ENCODE measurements at regions not wholly inside any gene's neighbourhood (a gene's known extent, or its start where the extent isn't known, plus 50 kb on each side); places are given as distances from the start of the nearest gene placed in this dataset.

GRCh38 chrX:22664826-22665225, 334.9 kb upstream of the DDX53 start:
- no peak for DNase-seq (ENCODE audit: low spot score)

GRCh38 chrX:22665818-22666217, 333.9 kb upstream of the DDX53 start:
- DNase-seq (ENCODE audit: low spot score) = no peak

- no peak for DNase-seq (ENCODE audit: low spot score)
Observed at GRCh38 chrX:22666441-22666840, 333.3 kb upstream of the DDX53 start.

GRCh38 chrX:22674932-22675331, 324.8 kb upstream of the DDX53 start:
- no peak for DNase-seq (ENCODE audit: low spot score)

DNA sequence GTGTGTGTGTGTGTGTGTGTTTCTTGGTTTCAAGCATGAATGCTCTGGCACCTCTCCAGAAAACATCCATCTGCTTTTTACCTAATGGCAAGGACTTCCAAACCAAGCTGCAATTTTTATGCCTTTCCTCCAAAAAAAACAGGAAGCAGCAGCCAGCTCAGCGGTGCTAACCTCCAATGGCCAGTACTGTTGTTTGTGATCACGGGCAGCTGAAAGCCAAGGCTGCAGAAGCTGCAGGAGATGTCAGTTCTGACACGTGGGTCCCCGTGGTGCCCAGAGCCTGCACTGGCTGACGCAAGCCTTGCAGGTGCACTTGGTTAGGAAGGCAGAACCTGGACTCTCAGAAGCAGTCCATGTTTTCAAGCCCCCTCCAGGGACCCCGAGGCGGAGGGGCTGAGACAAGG, 313.6 kb upstream of the DDX53 start:
- DNase-seq (ENCODE audit: low spot score) = no peak

- DNase-seq (ENCODE audit: low spot score) = no peak
Observed at GRCh38 chrX:22689290-22689689, 310.5 kb upstream of the DDX53 start.

DNA sequence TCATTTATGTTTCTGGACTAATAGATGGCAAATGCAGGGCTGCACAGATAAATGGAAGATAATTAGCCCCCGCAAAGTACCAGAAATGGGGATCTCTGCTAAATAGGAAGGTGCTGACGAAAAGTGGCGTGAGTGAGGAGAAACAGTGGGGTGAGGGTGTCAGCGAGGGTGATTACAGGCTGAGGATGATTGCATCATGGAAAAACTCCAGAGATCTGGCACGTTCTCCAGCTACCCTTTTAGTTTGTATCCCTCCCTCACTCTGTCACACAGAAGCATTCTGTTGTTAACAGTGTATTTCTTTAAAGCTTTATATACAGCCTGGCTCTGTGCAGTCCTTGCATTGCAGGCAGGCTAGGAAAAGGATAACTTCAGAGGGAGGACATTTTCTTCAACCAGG, 309.6 kb upstream of the DDX53 start:
- no peak for DNase-seq (ENCODE audit: low spot score)

DNA sequence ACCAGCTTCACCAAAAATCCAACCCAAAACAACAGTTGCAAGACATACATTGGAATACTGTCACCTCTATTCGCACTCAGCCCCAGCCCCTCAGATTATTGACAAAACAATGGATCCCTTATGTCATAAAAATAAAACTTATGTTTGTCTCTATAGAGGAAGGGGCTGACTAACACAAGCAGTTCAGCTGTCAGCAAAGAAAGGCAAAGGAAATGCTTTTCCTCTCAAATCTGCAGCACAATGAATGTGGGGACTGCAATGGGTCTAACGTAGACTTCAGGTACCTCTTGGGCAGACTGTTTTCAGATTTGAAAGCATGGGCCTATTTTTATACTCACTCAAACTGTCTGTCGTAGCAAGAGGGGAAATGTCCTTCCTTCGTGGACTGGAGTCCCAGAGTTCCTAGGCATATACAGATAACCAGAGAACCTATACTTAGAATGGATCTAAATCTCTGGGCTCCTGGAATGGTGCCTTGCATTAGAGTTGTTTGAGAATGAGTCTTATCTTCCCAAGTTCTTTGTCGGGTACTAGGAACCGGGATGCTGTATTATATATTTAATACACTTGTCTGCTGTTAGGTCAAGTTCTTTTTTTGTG, 307.7 kb upstream of the DDX53 start:
- DNase-seq (ENCODE audit: low spot score) = no peak

DNA sequence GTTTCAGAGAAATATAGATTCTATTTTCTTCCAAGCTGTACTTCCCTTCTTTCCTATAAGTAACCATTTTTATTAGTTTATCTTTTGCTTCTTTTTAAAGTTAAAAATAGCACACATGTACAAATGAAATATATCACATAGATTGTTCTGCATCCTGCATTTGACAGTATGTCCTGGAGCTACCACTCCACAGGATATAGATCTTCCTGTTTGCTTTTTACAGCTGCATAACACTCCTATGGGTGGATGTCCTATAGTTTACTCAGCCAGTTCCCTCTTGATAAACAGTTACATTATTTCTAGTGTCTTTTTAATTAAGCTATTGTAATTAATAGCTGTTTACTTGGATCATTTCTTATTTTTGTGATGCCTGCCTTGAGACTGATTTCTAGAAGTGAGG, 301.6 kb upstream of the DDX53 start:
- no peak for DNase-seq (ENCODE audit: low spot score)

DNA sequence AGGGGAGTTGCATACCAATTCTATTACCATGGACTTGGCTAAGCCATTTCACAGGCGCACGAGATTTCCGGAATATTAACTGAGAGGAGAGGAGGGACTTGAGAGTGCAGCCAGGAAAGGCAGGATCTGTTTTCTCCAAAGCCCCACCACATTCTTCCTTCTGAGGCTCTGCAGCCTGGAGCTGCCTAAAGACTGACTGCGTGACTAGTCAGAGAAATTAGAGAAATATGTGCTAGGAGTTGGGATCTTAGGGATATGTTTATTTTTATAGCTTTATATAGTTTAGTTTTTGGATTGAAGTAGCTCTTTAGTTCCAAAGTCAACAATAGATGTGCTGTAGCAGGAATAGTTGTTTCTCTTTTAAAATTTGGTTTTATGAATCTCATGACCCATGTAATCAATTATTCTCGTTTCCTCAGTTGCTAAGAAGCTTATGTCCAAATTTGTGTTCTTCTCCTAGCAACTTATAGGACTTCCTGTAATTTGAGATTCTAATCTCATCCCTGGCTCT, 300.1 kb upstream of the DDX53 start:
- no peak for DNase-seq (ENCODE audit: low spot score)

- DNase-seq (ENCODE audit: low spot score) = no peak
Observed at GRCh38 chrX:22712942-22713341, 286.8 kb upstream of the DDX53 start.

DNA sequence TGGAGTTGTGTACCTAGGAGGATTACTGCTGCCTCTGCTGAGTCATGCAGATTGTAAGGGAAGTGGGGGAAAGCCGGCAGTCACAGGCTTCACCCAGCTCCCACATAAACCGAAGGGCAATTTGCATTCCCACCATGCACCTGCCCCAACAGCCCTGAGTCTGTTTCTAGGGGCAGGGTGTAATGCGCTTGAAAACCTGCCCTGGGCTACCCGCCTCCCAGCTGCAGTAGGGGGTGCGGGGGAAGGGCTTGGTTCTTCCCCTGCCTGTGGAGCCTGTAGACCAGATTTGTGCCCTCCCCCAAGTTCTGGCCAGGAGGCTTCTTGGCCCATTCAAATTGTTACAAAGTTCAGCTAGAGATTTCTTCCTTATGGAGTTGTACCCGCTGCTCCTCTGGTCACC, 269.2 kb upstream of the DDX53 start:
- DNase-seq (ENCODE audit: low spot score) = no peak

DNA sequence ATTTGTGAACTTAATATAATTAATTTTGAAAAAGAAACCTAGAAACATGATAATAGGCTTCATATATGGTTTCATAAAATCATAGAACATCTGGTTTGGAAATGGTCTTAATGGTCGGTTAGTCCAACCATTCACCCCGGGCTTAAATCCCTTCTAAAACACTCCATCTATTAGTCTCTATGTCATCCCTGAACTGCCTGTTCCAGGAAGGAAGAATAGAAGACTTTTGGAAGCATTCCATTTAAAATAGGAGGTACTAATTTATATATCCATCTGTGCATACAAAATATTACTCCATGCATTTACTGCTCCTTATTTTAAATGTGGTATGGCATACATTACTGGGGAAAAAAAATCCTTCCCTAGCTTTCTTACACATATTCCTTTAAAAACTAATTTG, 262.2 kb upstream of the DDX53 start:
- DNase-seq (ENCODE audit: low spot score) = no peak

DNA sequence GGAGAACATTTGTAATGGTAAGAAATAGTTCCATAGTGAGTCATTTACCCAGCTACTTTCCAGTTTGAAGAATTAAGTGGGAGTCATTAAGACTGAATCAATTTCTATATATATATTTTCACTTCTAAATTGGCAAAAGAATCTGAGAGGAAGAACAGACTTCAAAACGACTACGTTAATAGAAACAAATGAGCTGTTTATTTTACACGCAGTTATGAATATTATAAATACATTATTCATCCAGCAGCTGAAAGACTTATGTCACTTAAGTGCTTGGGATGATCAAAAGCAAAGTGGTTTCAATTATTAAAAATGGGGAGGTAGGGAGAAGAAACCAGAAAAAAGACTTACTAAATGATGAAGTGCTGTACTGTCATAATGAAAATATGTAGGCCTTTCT, 260.5 kb upstream of the DDX53 start:
- no peak for DNase-seq (ENCODE audit: low spot score)

DNA sequence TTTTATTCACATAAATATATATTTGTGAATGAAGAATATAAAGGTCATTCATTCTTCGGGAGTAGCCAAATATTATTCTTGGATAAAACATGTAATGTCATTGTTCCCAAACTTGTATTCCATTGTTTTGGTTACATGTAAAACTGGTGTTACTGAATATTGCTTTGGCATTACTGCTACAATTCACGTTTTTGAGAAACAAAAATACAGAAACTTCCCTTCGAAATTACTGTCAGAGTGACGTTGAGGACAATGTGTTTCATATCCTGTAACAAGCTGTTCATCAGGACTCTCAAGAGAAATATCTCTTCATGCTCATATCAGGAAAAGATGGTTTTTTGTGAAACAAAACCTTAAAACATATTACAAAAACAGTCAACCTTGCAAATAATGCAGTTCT, 258.9 kb upstream of the DDX53 start:
- no peak for DNase-seq (ENCODE audit: low spot score)

DNA sequence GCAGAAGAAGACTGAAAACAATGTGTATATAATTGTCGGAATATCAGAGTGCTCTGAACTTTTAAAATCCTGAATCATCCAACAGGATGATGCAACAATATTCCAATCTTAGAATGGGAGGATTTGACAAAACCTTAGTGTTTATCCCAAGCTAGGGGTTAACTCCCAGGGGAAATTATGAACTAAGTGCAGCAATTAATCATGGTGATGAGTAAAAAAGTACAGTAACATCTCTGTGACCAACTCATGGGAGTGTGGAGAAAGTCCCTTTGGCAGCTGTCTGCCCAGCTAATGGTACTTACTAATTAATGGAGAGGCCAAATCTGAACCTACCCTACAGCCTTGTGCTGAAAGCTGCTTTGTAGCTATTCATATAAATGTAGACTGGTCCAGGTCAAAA, 257.6 kb upstream of the DDX53 start:
- DNase-seq (ENCODE audit: low spot score) = no peak

- no peak for DNase-seq (ENCODE audit: low spot score)
Observed at GRCh38 chrX:22746081-22746480, 253.7 kb upstream of the DDX53 start.

- DNase-seq (ENCODE audit: low spot score) = peak; percentile 46
Observed at GRCh38 chrX:22748093-22748999, 251.4 kb upstream of the DDX53 start.

GRCh38 chrX:22758807-22759481, 240.8 kb upstream of the DDX53 start:
- no peak for DNase-seq (ENCODE audit: low spot score)

DNA sequence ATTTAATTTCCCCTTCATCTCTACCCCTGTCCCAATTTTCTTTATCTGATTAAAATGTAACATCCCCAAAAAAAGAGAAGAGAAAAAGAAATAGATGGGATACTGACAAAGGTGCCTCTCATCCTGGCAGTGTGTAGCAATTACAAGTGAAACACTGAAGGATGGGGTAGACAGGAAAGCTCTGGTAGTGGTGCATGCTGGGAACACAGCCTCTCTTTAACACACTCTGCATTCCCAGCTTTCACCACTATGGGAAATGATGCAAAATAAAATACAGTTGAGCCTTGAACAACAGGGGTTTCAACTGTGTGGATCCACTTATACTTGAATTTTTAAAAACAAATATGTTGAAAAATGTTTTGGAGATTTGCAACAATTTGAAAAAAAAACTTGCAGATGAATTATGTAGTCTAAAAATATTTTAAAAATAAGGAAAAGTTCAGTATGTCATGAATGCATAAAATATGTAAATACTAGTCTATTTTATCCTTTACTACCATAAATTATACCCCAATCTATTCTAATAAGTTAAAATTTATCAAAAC, 239.2 kb upstream of the DDX53 start:
- no peak for DNase-seq (ENCODE audit: low spot score)

GRCh38 chrX:22788221-22788620, 211.5 kb upstream of the DDX53 start:
- DNase-seq (ENCODE audit: low spot score) = no peak

- no peak for DNase-seq (ENCODE audit: low spot score)
Observed at GRCh38 chrX:22795671-22796070, 204.1 kb upstream of the DDX53 start.

DNA sequence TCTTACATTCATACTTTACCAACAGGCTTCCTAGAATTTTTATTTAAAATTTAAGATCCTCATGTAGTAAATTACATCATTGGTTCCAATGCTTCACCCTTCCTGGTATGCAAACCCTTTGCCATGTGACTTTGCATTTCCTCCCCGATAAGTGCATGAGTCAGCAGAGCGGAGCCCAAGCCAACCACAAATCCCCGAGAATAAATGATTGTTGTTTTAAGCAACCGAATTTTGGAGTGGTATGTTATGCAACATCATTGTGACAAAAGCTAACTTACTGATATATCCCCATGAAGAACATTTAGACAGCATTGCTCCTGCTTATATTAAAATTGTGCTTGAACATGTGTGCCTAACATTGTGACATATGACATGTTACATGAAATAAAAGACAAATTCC, 199.4 kb upstream of the DDX53 start:
- peak; percentile 41 for DNase-seq (ENCODE audit: low spot score)

Data from AG08396 (cell line).